Neural cell (in vitro differentiated cells): ENCODE measurements at regions not wholly inside any gene's neighbourhood (a gene's known extent, or its start where the extent isn't known, plus 50 kb on each side); places are given as distances from the start of the nearest gene placed in this dataset.

ENCODE experiments used
- CTCF ChIP-seq: fragments of 450-650 bp; IDR thresholded peaks from 2 replicates; pipeline ENCODE4 v1.5.1; 2014; ENCODE audit warnings: antibody characterized with exemption, mild to moderate bottlenecking, moderate library complexity; ENCODE audit not compliant: poor library complexity, severe bottlenecking
- EP300 ChIP-seq: fragments of 450-650 bp; conservative IDR thresholded peaks from 2 replicates; pipeline ENCODE4 v1.6.1; 2014; ENCODE audit warnings: antibody characterized with exemption, mild to moderate bottlenecking, moderate library complexity; ENCODE audit not compliant: poor library complexity, severe bottlenecking
- EZH2 ChIP-seq: fragments of 200-600, 300-800 bp; shearing (Covaris generic), sonication (generic); IDR thresholded peaks from 2 replicates; pipeline ENCODE4 v1.6.1; 2014; ENCODE audit warnings: antibody characterized with exemption, low read length, borderline replicate concordance, mild to moderate bottlenecking; ENCODE audit not compliant: insufficient read depth, poor library complexity, severe bottlenecking
- MXI1 ChIP-seq: fragments of 450-650 bp; conservative IDR thresholded peaks from 2 replicates; pipeline ENCODE4 v1.6.1; 2014; ENCODE audit warnings: antibody characterized with exemption, mild to moderate bottlenecking; ENCODE audit not compliant: poor library complexity, severe bottlenecking
- POLR2AphosphoS5 ChIP-seq: IDR thresholded peaks from 2 replicates; pipeline ENCODE4 v1.6.1; 2012
- RAD21 ChIP-seq: fragments of 450-650 bp; conservative IDR thresholded peaks from 2 replicates; pipeline ENCODE4 v1.6.1; 2014; ENCODE audit warnings: antibody characterized with exemption, mild to moderate bottlenecking, moderate library complexity
- REST ChIP-seq: IDR thresholded peaks from 2 replicates; pipeline ENCODE4 v1.6.1; 2012; ENCODE audit warnings: borderline replicate concordance
- TAF1 ChIP-seq: IDR thresholded peaks from 2 replicates; pipeline ENCODE4 v1.6.1; 2012; ENCODE audit warnings: low read depth

GRCh38 chr11:122204206-122204605 is 88.2 kb upstream of the BLID start:
- TF ChIP-seq CTCF (no peak), REST (no peak), TAF1 (no peak), EZH2 (no peak), RAD21 (no peak), POLR2AphosphoS5 (no peak), EP300 (no peak), MXI1 (no peak)
